Suprapubic skin (tissue), 3 donors: ENCODE measurements at regions not wholly inside any gene's neighbourhood (a gene's known extent, or its start where the extent isn't known, plus 50 kb on each side); places are given as distances from the start of the nearest gene placed in this dataset.

Source experiments
- CTCF ChIP-seq, 2 donors: fragments of 200-600 bp in 1 of 2; fragments of 450-650 bp in 1 of 2; sonication (generic) in 1 of 2; IDR thresholded peaks; one replicate each; pipeline ENCODE4 v1.5.1; 2016 to 2019; ENCODE audit warnings: antibody characterized with exemption in 2 of 2, mild to moderate bottlenecking in 1 of 2, moderate library complexity in 1 of 2
- POLR2A ChIP-seq, 2 donors: fragments of 450-650 bp; IDR thresholded peaks; one replicate each; pipeline ENCODE4 v1.6.1; 2017; ENCODE audit warnings: antibody characterized with exemption in 2 of 2, mild to moderate bottlenecking in 2 of 2, moderate library complexity in 2 of 2

GRCh38 chr2:22967756-22968155 lies 417.2 kb upstream of the KLHL29 start:
- TF ChIP-seq POLR2A (IDR thresholded peaks at IDR 0.05) (no peak), CTCF (IDR thresholded peaks at IDR 0.05) (no peak)
